ENCODE measurements at regions not wholly inside any gene's neighbourhood (a gene's known extent, or its start where the extent isn't known, plus 50 kb on each side); places are given as distances from the start of the nearest gene placed in this dataset.

GRCh38 chr15:36067483-36068274, 511.7 kb upstream of the CDIN1 start:
- DNase-seq (ENCODE audit: low read depth) (no peak), FAIRE-seq (no peak)
- Histone ChIP-seq H3K4me3 (ENCODE audit: low read depth, low read length) (no peak overlapping the region), H3K27me3 (ENCODE audit: control insufficient read depth, insufficient read depth, low read length) (no peaks in the 10 kb centered on the region), H3K36me3 (ENCODE audit: control insufficient read depth, insufficient read depth, low read length) (no peaks in the 10 kb centered on the region)
- no peak for TF ChIP-seq CTCF (IDR thresholded peaks at IDR 0.05; ENCODE audit: insufficient read depth, low read length, severe bottlenecking)

DNA sequence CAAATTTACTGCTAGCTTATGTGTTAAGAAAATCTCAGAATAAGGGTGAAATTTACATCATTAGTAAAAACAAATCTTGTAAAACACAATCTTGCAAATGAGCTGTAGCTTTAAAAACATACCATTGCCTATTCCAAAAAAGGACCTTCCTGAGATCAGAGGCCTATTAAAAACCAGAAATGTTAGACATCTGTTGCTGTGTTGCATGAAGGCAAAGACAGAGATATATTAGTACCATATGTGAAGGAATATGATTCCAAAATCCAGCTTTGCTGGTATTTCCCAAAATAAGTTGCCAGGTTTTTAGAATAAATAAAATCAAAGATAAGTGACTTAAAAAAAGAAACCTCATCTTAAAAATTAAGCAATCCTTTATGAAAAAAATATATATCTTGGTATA, 504.1 kb upstream of the CDIN1 start:
- no peak overlapping the region for H3K4me3 ChIP-seq (ENCODE audit: low read depth, low read length)
- H3K27me3 ChIP-seq (ENCODE audit: control insufficient read depth, insufficient read depth, low read length) = no peaks in the 10 kb centered on the region
- TF ChIP-seq CTCF (IDR thresholded peaks at IDR 0.05; ENCODE audit: insufficient read depth, low read length, severe bottlenecking) = no peak
- no peaks in the 10 kb centered on the region for H3K36me3 ChIP-seq (ENCODE audit: control insufficient read depth, insufficient read depth, low read length)
- DNase-seq (ENCODE audit: low read depth) = no peak
- FAIRE-seq = no peak

DNA sequence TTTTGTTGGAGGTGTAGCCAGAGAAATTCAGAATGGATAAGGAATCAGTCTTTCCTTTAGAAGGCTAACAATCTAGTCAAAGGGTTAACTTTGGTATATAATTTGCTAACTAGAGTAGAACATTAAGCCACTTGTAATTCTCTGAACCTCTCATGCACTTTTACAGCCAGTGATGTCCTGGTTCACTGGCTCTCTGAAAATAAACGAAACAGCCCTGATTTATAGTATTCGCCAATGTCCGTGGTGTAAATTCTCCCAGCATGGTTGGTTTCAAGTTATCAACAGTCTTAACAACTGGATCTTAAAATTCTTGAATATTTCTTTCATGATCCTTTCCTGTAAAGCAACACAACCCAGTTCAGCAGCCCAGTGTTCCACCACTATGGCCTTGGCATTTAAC, 500.4 kb upstream of the CDIN1 start:
- no peak for DNase-seq (ENCODE audit: low read depth)
- FAIRE-seq = no peak
- TF ChIP-seq CTCF (IDR thresholded peaks at IDR 0.05; ENCODE audit: insufficient read depth, low read length, severe bottlenecking) = no peak

GRCh38 chr15:36080759-36081158, 498.7 kb upstream of the CDIN1 start:
- FAIRE-seq (peak; percentile 93), DNase-seq (ENCODE audit: low read depth) (no peak)
- no peaks in the 10 kb centered on the region for H3K27me3 ChIP-seq (ENCODE audit: control insufficient read depth, insufficient read depth, low read length)
- TF ChIP-seq CTCF (IDR thresholded peaks at IDR 0.05; ENCODE audit: insufficient read depth, low read length, severe bottlenecking) = no peak
- H3K36me3 ChIP-seq (ENCODE audit: control insufficient read depth, insufficient read depth, low read length) = no peaks in the 10 kb centered on the region
- no peak overlapping the region for H3K4me3 ChIP-seq (ENCODE audit: low read depth, low read length)

More for the DNA sequence above, 500.4 kb upstream of the CDIN1 start:
- H3K27me3 ChIP-seq (ENCODE audit: control insufficient read depth, insufficient read depth, low read length) = no peaks in the 10 kb centered on the region
- H3K4me3 ChIP-seq (ENCODE audit: low read depth, low read length) = no peak overlapping the region
- no peaks in the 10 kb centered on the region for H3K36me3 ChIP-seq (ENCODE audit: control insufficient read depth, insufficient read depth, low read length)

GRCh38 chr15:36090286-36090946, 489.0 kb upstream of the CDIN1 start:
- no peaks in the 10 kb centered on the region for H3K27me3 ChIP-seq (ENCODE audit: control insufficient read depth, insufficient read depth, low read length)
- no peaks in the 10 kb centered on the region for H3K36me3 ChIP-seq (ENCODE audit: control insufficient read depth, insufficient read depth, low read length)
- TF ChIP-seq CTCF (IDR thresholded peaks at IDR 0.05; ENCODE audit: insufficient read depth, low read length, severe bottlenecking) = no peak
- FAIRE-seq = no peak
- H3K4me3 ChIP-seq (ENCODE audit: low read depth, low read length) = no peak overlapping the region
- no peak for DNase-seq (ENCODE audit: low read depth)
